ENCODE measurements at regions not wholly inside any gene's neighbourhood (a gene's known extent, or its start where the extent isn't known, plus 50 kb on each side); places are given as distances from the start of the nearest gene placed in this dataset.
"Not testable (repeated sequence)": the region's sequence is repeated elsewhere in the genome, so short reads cannot be mapped to it uniquely, and the experiment has no call there.

GRCh38 chr4:54852602-54853001, 194.8 kb downstream of the KIT start:
- no peak for DNase-seq (ENCODE audit: low read depth in 2 of 2)

- no peak for DNase-seq (ENCODE audit: low read depth in 2 of 2)
Measured at GRCh38 chr4:54852054-54852453, 194.3 kb downstream of the KIT start.

- no peak for DNase-seq (ENCODE audit: low read depth in 2 of 2)
Measured at GRCh38 chr4:54844911-54845310, 187.2 kb downstream of the KIT start.

GRCh38 chr4:54843946-54844345, 186.2 kb downstream of the KIT start:
- no peak for DNase-seq (ENCODE audit: low read depth in 2 of 2)

- DNase-seq (ENCODE audit: low read depth in 2 of 2) = no peak
Measured at GRCh38 chr4:54843106-54843505, 185.3 kb downstream of the KIT start.

- DNase-seq (ENCODE audit: low read depth in 2 of 2) = no peak
Measured at GRCh38 chr4:54842656-54843055, 184.9 kb downstream of the KIT start.

- DNase-seq (ENCODE audit: low read depth in 2 of 2) = no peak
Measured at GRCh38 chr4:54842226-54842625, 184.5 kb downstream of the KIT start.

- DNase-seq (ENCODE audit: low read depth in 2 of 2) = no peak
Measured at GRCh38 chr4:54840992-54841768, 183.4 kb downstream of the KIT start.

GRCh38 chr4:54840430-54840829, 182.7 kb downstream of the KIT start:
- no peak for DNase-seq (ENCODE audit: low read depth in 2 of 2)

GRCh38 chr4:54838301-54838700, 180.5 kb downstream of the KIT start:
- DNase-seq (ENCODE audit: low read depth in 2 of 2) = no peak

- DNase-seq (ENCODE audit: low read depth in 2 of 2) = no peak
Measured at GRCh38 chr4:54837576-54838140, 179.9 kb downstream of the KIT start.

GRCh38 chr4:54828361-54828760, 170.6 kb downstream of the KIT start:
- DNase-seq (ENCODE audit: low read depth in 2 of 2) = not testable (repeated sequence)

GRCh38 chr4:54823616-54824015, 165.9 kb downstream of the KIT start:
- DNase-seq (ENCODE audit: low read depth in 2 of 2) = no peak

- DNase-seq (ENCODE audit: low read depth in 2 of 2) = no peak
Measured at GRCh38 chr4:54819034-54819433, 161.3 kb downstream of the KIT start.

- DNase-seq (ENCODE audit: low read depth in 2 of 2) = no peak
Measured at GRCh38 chr4:54818481-54818880, 160.7 kb downstream of the KIT start.

- no peak for DNase-seq (ENCODE audit: low read depth in 2 of 2)
Measured at GRCh38 chr4:54813674-54814073, 155.9 kb downstream of the KIT start.

- DNase-seq (ENCODE audit: low read depth in 2 of 2) = no peak
Measured at GRCh38 chr4:54806351-54806750, 148.6 kb downstream of the KIT start.

GRCh38 chr4:54802336-54802735, 144.6 kb downstream of the KIT start:
- no peak for DNase-seq (ENCODE audit: low read depth in 2 of 2)

GRCh38 chr4:54800831-54801530, 143.2 kb downstream of the KIT start:
- DNase-seq (ENCODE audit: low read depth in 2 of 2) = no peak

- no peak for DNase-seq (ENCODE audit: low read depth in 2 of 2)
Measured at GRCh38 chr4:54794579-54794978, 136.8 kb downstream of the KIT start.

GRCh38 chr4:54793856-54794422, 136.2 kb downstream of the KIT start:
- DNase-seq (ENCODE audit: low read depth in 2 of 2) = no peak
